ENCODE measurements at regions not wholly inside any gene's neighbourhood (a gene's known extent, or its start where the extent isn't known, plus 50 kb on each side); places are given as distances from the start of the nearest gene placed in this dataset.
A peak's percentile ranks its signal among the peaks of the same experiment; 100 is the strongest.

DNA sequence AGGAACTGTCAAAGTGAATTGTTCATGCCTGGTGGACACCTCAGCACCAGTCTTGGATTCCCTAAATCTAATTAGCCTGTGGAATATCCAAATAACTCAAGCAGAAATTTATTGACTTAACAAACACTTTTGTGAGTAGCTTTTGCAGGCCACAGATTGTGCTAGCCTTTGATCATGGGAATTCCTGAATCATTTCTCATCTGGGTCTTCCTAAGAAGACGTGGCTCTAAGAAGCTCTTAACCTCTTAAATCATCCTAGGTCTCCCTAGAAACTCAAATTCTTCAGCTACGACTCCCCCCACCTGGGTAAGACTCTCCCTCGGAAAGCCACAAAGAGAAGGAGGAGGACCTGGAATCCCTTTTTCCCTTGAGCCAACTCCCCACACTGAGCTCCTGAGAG lies 53.8 kb upstream of the PSEN2 start:
- DNase-seq (ENCODE audit: low spot score), result peak; percentile 27

DNA sequence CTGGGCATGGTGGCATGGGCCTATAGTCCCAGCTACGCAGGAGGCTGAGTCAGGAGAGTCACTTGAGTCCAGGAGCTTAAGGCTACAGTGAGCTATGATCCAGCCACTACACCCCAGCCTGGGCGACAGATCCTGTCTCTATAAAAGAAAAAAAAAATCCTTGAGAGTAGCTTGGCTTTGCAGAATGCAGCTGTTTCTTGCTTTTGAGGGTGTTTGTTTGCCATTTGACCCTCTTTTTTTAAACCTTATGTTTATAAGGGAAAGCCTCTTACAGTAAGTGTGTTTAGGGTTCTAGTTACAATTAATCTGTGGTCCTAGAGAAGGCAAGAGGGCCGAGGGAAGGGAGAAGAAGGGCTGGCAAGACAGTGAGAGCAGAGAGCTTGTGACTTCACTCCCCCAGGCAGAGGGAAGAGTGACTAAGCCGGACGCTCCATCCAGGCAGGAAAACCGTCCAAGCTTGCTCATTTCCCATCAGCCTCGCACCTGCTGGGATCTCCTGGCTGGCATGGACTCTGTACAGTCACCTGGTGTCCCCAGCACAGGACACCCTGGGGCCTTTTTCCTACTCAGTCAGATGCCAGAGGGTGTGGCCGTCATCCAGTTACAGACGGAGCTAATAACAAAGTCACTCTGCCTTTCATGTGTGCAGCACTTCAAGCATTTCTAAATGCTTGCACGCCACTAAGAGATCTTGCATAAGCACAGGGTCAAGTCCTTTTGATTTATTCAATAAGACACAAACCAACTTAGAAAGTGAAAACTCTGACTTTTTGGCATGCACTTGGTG lies 55.5 kb upstream of the PSEN2 start:
- peak; percentile 73 for DNase-seq (ENCODE audit: low spot score)

DNA sequence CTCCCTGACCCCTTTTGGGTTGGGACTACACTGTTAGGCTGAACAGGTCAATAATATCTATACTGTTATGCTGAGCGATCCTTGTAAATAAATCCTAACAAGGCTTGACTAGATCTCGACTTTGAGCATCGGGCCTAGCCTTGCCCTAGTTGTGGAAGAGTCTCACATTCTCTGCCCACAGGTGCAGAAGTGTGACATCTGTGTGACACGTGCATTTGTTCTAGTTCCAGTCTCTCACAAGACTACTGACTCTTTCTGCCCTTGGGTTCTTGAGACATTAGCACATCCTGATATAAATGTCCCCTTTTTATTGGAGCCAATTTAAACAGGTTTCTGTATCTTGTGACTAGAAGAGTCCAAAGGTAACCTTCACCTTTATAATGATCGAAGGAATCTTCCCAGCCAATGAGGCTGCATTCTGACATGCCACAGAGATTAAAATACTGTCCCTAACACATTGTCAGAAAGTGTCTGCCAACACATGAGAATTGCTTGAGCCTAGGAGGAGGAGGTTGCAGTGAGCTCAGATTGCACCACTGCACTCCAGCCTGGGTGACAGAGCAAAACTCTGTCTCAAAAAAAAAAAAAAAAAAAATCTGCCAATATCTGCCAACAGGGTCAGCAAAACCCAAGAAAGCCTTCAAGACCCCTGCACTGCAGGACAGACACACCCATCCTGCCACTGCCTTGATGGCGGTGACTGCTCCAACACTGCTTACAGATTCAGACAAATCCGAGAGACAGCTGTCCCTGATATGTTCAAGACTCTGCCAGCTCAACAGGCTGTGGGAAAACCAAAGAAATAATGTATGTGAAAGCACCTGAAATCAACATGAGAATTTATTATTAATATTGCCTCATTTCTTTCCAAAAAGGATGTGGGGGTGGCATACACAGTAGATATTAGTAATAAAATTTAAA lies 56.5 kb upstream of the PSEN2 start:
- no peak for DNase-seq (ENCODE audit: low spot score)

DNA sequence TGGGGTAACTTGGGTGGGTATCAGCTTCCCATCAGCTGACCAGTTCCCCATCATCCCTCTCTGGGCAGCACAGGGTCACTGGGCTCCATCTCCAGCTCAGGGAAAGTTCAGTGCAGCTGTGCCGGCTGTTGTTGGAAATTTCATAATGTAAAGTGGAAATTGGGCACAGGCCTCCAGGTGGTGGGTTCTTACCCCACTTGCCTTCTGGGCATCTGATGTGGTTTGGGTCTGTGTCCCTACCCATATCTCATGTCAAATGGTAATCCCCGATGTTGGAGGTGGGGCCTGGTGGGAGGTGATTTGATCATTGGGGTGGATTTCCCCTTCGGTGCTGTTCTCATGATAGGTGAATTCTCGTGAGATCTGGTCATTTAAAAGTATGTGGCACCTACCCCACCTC lies 59.7 kb upstream of the PSEN2 start:
- DNase-seq (ENCODE audit: low spot score), result no peak

DNA sequence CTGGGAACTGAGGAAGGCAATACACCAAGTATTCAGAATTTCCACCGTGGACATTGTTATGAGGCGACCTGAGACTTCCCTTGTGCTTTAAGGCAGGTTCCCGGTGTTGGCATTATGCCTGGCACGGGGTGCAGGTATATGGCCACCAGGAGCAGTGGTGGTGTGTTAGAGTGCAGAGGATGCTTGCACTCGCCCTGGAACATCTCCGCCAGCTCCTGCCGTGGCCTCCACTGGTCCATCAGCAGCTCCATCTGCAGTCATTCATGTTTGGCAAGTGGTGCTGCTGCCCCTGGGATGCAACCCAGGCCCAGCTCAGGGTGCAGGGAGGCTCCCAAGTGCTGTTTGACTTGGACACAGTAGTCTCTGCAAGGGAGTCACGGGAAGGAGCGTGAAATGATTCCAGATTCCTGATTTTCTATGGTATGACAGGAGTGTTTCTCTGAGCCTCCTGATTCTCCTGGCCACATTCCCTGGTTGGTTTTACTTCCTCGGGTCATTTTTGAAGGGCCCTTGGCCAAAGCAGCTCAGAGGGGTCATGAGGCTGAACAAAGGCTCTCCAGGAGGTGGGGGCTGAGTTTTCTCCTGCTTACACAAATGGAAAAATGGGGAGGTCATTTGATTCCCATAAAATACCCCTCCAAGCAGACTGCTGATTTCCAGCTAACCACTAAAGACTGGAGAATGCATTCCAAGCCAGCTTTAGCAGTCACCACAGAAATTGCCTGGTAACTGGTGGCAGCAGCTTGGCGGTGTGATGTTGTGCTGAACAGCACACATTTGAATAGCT lies 60.4 kb upstream of the PSEN2 start:
- no peak for DNase-seq (ENCODE audit: low spot score)

- DNase-seq (ENCODE audit: low spot score), result no peak
Measured at GRCh38 chr1:226808501-226808900, 61.9 kb upstream of the PSEN2 start.

GRCh38 chr1:226806988-226807387 lies 63.4 kb upstream of the PSEN2 start:
- no peak for DNase-seq (ENCODE audit: low spot score)

DNA sequence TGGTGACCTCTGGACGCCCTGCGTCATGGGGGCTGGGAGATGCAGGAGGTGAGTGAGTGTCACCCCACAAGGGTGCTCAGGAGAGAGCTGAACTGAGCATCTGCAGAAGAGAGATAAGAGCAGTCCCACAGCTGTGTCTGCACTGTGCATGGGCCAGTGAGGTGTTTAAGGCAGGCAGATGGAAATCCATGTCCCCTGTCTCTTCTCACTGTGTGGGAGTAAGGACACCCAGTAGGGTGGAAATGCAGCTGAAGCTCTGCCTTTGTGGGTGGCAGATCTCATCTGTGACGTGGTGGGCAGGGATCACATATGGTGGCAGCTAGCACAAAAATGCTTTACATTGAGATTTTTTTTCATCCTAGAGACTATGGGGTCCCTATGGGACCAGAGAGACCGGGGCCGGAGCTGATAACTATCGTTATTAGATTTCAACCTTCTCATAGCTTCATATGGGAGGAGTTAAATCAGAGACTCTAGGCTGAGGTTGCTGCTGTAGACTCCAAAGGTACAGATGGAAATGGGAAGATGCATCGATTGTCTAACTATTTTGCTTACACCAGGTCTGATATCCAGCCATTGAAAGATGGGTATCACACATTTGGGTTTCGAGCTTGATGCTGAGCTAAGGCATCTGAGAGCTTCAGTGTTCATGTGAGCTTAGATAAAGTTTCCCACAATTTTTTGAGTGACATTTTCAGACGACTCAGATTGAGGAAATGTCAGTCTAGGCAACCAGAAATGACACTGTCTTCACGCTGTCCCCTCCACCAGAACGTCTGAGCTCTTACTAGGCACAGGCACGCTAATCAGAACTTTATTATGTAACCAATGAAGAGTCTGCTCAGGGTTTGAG lies 65.3 kb upstream of the PSEN2 start:
- no peak for DNase-seq (ENCODE audit: low spot score)

GRCh38 chr1:226800763-226801380 lies 61.8 kb upstream of the ITPKB start:
- DNase-seq (ENCODE audit: low spot score), result no peak

DNA sequence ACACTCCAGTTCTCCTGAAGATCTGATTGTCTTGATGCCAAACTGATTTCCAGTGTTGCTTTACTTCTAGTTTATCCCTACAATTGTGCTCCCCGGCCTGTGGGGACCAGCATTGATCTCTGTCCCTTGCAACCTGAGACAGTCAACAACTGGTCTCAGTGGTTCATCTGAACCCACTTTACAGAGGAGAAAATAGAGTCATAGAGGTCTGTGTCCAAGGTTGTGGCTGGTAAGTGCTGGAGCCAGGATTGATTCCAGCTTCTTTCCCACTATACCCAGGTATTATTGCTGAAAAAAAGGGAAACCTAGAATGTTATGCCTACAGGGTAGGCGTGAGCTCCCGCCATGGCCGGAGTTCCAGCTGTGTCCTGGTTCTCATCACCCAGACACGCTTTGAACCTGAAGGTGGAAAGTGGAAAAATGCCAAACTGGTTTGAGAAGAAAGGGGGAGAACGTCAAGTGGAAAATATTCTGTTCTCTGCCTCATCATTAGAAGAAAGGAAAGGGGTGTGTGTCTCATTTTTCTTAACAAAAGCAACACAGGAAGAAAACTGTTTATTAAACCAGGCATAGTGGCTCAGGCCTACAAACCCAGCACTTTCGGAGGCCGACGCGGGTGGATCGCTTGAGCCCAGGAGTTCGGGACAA lies 60.7 kb upstream of the ITPKB start:
- DNase-seq (ENCODE audit: low spot score), result peak; percentile 66

DNA sequence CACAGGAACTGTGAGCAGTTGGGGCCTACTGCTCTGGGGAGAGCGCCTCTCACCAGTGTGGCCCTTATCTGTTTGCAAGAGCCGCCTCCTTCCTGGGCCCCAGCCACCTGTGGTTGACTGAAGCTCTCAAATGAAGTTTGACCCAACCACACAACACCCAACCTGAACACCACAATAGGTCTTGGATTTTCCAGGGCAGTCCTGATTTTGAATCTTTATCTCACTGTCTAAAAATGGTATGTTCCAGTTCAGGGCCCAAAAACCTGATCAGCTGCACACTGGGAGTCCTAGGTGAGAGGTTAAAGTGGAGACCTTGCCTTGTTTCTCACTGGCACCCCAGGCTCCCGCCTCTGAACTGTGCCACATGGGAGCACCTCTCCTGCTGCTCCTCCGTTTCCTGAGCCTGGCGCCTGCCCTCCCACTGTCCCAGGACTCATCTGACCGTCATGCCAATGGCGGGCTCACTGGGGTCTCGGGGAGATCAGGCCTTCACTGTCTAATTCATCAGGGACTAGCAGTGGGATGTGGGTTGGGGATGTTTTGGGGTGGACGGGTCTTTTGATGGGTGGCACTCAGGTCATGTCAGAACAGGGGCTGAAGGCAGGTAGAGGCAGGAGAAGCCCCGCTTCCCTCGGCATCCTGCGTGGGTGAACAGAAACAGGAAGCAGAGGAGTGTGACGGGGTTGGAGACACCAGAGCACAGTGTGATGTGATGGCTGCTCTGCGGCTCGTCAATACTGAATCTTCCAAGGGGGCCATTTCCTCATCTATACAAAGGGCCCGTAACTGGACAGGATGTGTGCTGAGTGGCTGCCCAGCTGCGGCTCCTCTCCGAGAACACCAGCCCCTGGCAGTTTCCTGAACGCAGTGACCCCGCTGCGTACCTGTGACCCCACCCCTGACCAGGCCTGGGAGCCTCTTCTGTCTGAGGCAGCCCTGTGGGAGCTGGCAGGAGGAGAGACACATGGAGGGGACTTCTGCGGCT lies 59.6 kb upstream of the ITPKB start:
- no peak for DNase-seq (ENCODE audit: low spot score)

GRCh38 chr1:226797151-226797550 lies 58.1 kb upstream of the ITPKB start:
- DNase-seq (ENCODE audit: low spot score), result no peak

GRCh38 chr1:226793620-226794276 lies 54.7 kb upstream of the ITPKB start:
- DNase-seq (ENCODE audit: low spot score), result no peak

DNA sequence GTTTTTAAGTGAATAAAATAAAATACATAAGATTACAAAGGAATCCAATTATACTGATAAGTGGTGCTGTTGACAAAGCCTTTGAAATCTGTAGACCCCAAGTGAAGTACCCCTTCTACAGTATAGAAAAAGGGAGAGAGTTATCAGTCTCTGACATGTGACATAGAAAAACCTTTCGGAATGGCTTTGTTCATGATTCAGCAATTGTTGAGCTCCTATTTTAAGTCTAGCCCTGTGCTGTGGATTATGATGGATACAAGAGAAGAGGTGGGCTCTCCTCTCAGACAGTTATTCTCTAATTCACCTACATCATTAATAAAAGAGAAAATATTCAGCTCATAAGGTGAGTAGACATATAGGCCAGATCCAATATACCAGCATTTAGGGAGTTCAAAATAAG lies 53.3 kb upstream of the ITPKB start:
- no peak for DNase-seq (ENCODE audit: low spot score)

DNA sequence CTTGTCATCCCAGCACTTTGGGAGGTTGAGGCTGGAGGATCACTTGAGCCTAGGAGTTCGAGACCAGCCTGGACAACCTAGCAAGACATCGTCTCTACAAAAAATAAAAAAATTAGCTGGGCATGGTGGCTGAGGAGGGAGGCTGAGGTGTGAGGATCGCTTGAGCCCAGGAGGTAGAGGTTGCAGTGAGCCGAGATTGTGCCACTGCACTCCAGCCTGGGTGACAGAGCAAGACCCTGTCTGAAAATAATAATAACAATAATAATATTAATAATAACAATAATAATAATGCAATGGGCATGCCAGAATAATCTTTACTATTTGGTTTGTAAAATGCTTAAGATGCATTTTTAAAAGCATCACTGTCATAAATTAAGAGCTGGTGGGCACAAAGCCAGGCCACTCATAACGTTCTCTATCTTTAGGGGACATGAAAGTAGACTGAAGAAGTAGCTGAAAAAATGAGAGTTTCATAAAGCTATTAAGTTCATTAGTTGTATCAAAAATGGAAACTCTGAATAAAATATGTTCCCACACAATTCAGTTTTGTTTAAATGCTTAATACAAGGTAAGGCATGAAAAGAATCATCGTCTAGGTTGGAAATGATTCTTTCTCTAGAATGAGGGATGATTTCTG lies 51.6 kb upstream of the ITPKB start:
- no peak for DNase-seq (ENCODE audit: low spot score)

GRCh38 chr1:226788965-226789364 lies 49.9 kb upstream of the ITPKB start:
- DNase-seq (ENCODE audit: low spot score), result no peak

All from umbilical cord (tissue), 1 donor.